SU-DHL-6 (cell line): ENCODE measurements at regions not wholly inside any gene's neighbourhood (a gene's known extent, or its start where the extent isn't known, plus 50 kb on each side); places are given as distances from the start of the nearest gene placed in this dataset.
"Not testable (repeated sequence)": the region's sequence is repeated elsewhere in the genome, so short reads cannot be mapped to it uniquely, and the experiment has no call there.

Experiments
- H2AFZ ChIP-seq: fragments of 200-600 bp; sonication (generic); 2 replicates; pipeline ENCODE4 v1.6.1; 2014; ENCODE audit warnings: low read depth, mild to moderate bottlenecking, moderate library complexity, mixed read lengths, antibody characterized with exemption, low read length; ENCODE audit not compliant: severe bottlenecking
- H3F3A ChIP-seq: fragments of 200-600 bp; shearing (Covaris generic); 2 replicates; pipeline ENCODE4 v1.6.0; 2016; ENCODE audit warnings: antibody characterized with exemption, mild to moderate bottlenecking; ENCODE audit not compliant: insufficient read depth
- H3K27ac ChIP-seq: fragments of 200-600 bp; sonication (generic); 2 replicates; pipeline ENCODE4 v1.5.1; 2016; ENCODE audit warnings: low read depth, mild to moderate bottlenecking, low read length, moderate library complexity, mixed read lengths
- H3K27me3 ChIP-seq: fragments of 200-600 bp; sonication (generic), shearing (Covaris generic); 2 replicates; pipeline ENCODE4 v1.6.0; 2014; ENCODE audit warnings: mild to moderate bottlenecking, low read length
- H3K36me3 ChIP-seq: fragments of 200-600 bp; sonication (generic); 2 replicates; pipeline ENCODE4 v1.6.1; 2014; ENCODE audit warnings: mild to moderate bottlenecking, low read length, mixed read lengths
- H3K4me2 ChIP-seq: fragments of 300-600, 200-600 bp; shearing (Covaris generic), sonication (generic); 2 replicates; pipeline ENCODE4 v1.6.0; 2014; ENCODE audit warnings: low read length, low read depth, mild to moderate bottlenecking; ENCODE audit not compliant: poor library complexity, severe bottlenecking
- H3K4me3 ChIP-seq: fragments of 200-600 bp; sonication (generic); 2 replicates; pipeline ENCODE4 v1.5.1; 2014; ENCODE audit warnings: antibody characterized with exemption, low read length, mild to moderate bottlenecking, mixed read lengths; ENCODE audit not compliant: insufficient read depth, poor library complexity, severe bottlenecking
- H3K79me2 ChIP-seq: fragments of 200-600 bp; sonication (generic); 2 replicates; pipeline ENCODE4 v1.6.1; 2014; ENCODE audit warnings: mild to moderate bottlenecking, low read length, moderate library complexity; ENCODE audit not compliant: insufficient read depth
- H3K9ac ChIP-seq: fragments of 200-600 bp; sonication (generic); 2 replicates; pipeline ENCODE4 v1.7.0; 2014; ENCODE audit warnings: mild to moderate bottlenecking, low read length
- H3K9me2 ChIP-seq: fragments of 200-600 bp; sonication (generic); replicated peaks from 2 replicates; pipeline ENCODE4 v1.6.1; 2014; ENCODE audit warnings: low read length; ENCODE audit not compliant: insufficient read depth
- H3K9me3 ChIP-seq: fragments of 200-600 bp; sonication (generic); 2 replicates; pipeline ENCODE4 v1.6.1; 2014; ENCODE audit warnings: low read length, mixed read lengths; ENCODE audit not compliant: insufficient read depth
- H4K20me1 ChIP-seq: fragments of 200-600 bp; sonication (generic); 2 replicates; pipeline ENCODE4 v1.6.1; 2014; ENCODE audit warnings: low read depth, mild to moderate bottlenecking, antibody characterized with exemption, low read length, moderate library complexity, mixed read lengths
- CTCF ChIP-seq: fragments of 200-600 bp; sonication (generic); IDR thresholded peaks from one replicate; pipeline ENCODE4 v1.5.1; 2017; ENCODE audit warnings: antibody characterized with exemption, mild to moderate bottlenecking, low read length, moderate library complexity; ENCODE audit not compliant: insufficient read depth, poor library complexity, severe bottlenecking
- EZH2phosphoT487 ChIP-seq: fragments of 200-600 bp; sonication (generic), shearing (Covaris generic); conservative IDR thresholded peaks from 2 replicates; pipeline ENCODE4 v1.6.1; 2018; ENCODE audit warnings: mild to moderate bottlenecking, antibody characterized with exemption, low read length, moderate library complexity, mixed read lengths

DNA sequence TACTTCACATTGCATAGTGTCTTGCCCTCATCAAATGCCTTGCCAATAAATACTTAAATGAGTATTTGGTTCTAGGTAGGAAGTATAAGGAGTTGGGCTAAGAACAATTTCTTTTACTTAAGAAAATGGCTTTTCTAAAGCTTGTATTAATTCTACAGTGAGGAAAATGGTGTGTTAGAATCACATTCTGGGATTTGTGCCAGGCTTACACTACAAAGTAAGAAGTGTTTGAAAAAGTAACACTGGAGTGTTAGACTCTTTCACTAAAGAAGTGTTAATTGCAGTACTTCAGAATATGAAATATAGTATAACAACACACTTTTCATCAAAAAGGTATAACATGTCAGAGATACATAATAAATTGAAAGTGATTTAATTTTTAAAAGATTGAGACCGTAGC is 328.7 kb downstream of the C3orf38 start:
- no peaks in the 10 kb centered on the region for H3F3A ChIP-seq
- H3K79me2 ChIP-seq, result no peaks in the 10 kb centered on the region
- no peak for TF ChIP-seq CTCF
- TF ChIP-seq EZH2phosphoT487, result no peak
- H3K9me2 ChIP-seq, result no peaks in the 10 kb centered on the region
- H3K36me3 ChIP-seq, result no peaks in the 10 kb centered on the region
- no peak overlapping the region for H3K4me3 ChIP-seq
- no peaks in the 10 kb centered on the region for H3K27me3 ChIP-seq
- no peaks in the 10 kb centered on the region for H4K20me1 ChIP-seq
- H3K27ac ChIP-seq, result no peak overlapping the region
- H3K4me2 ChIP-seq, result no peak overlapping the region
- no peak overlapping the region for H3K9ac ChIP-seq
- no peaks in the 10 kb centered on the region for H3K9me3 ChIP-seq
- no peak overlapping the region for H2AFZ ChIP-seq

GRCh38 chr3:88480822-88481221 is 331.1 kb downstream of the C3orf38 start:
- Histone ChIP-seq H3K36me3 (no peaks in the 10 kb centered on the region), H4K20me1 (no peaks in the 10 kb centered on the region), H3K9me2 (no peaks in the 10 kb centered on the region), H2AFZ (no peak overlapping the region), H3K4me3 (no peak overlapping the region), H3K4me2 (no peak overlapping the region), H3K79me2 (no peaks in the 10 kb centered on the region), H3K9me3 (no peaks in the 10 kb centered on the region), H3K9ac (no peak overlapping the region), H3K27me3 (no peaks in the 10 kb centered on the region), H3K27ac (no peak overlapping the region), H3F3A (no peaks in the 10 kb centered on the region)
- no peak for TF ChIP-seq CTCF
- no peak for TF ChIP-seq EZH2phosphoT487

- H3K27me3 ChIP-seq, result no peaks in the 10 kb centered on the region
- no peaks in the 10 kb centered on the region for H3K79me2 ChIP-seq
- no peaks in the 10 kb centered on the region for H3K36me3 ChIP-seq
- no peaks in the 10 kb centered on the region for H3K9me2 ChIP-seq
- no peaks in the 10 kb centered on the region for H3F3A ChIP-seq
- H3K4me2 ChIP-seq, result no peak overlapping the region
- TF ChIP-seq CTCF (no peak), EZH2phosphoT487 (no peak)
- H3K27ac ChIP-seq, result no peak overlapping the region
- H3K9me3 ChIP-seq, result no peaks in the 10 kb centered on the region
- H3K9ac ChIP-seq, result no peak overlapping the region
- H2AFZ ChIP-seq, result no peak overlapping the region
- H3K4me3 ChIP-seq, result no peak overlapping the region
- no peaks in the 10 kb centered on the region for H4K20me1 ChIP-seq
These were observed 335.2 kb downstream of the C3orf38 start for GRCh38 chr3:88485001-88485400.

GRCh38 chr3:88508818-88509217 is 359.1 kb downstream of the C3orf38 start:
- H2AFZ ChIP-seq, result not testable (repeated sequence)

More at GRCh38 chr3:88508818-88509217, 359.1 kb downstream of the C3orf38 start:
- not testable (repeated sequence) for H3K9me2 ChIP-seq, H4K20me1 ChIP-seq, H3K27me3 ChIP-seq, H3F3A ChIP-seq, H3K27ac ChIP-seq, H3K9me3 ChIP-seq, H3K4me3 ChIP-seq, H3K79me2 ChIP-seq, H3K36me3 ChIP-seq, H3K4me2 ChIP-seq, H3K9ac ChIP-seq
